Nephron progenitor cell (in vitro differentiated cells): ENCODE measurements at regions not wholly inside any gene's neighbourhood (a gene's known extent, or its start where the extent isn't known, plus 50 kb on each side); places are given as distances from the start of the nearest gene placed in this dataset.

Source experiments
- DNase-seq: peaks from one replicate; pipeline ENCODE4 v3.0.0; 2021
- H3K27ac Mint-ChIP-seq: 2 replicates; pipeline ENCODE4 v1.8.0; 2021; ENCODE audit warnings: mild to moderate bottlenecking, moderate library complexity, mixed read lengths
- H3K27me3 Mint-ChIP-seq: 2 replicates; pipeline ENCODE4 v1.8.0; 2021; ENCODE audit warnings: mild to moderate bottlenecking, low read depth, mixed read lengths; ENCODE audit not compliant: poor library complexity
- H3K36me3 Mint-ChIP-seq: 2 replicates; pipeline ENCODE4 v1.8.0; 2021; ENCODE audit warnings: low read depth, mixed read lengths
- H3K4me1 Mint-ChIP-seq: 2 replicates; pipeline ENCODE4 v1.8.0; 2021; ENCODE audit warnings: mixed read lengths
- H3K4me3 Mint-ChIP-seq: 2 replicates; pipeline ENCODE4 v1.8.0; 2021; ENCODE audit warnings: mild to moderate bottlenecking, moderate library complexity, mixed read lengths
- H3K9me3 Mint-ChIP-seq: 2 replicates; pipeline ENCODE4 v1.8.0; 2021; ENCODE audit warnings: mild to moderate bottlenecking, moderate library complexity, mixed read lengths
- CTCF ChIP-seq: fragments of 200-600 bp; sonication (generic); IDR thresholded peaks from 2 replicates; pipeline ENCODE4 v1.5.0; 2021; ENCODE audit warnings: antibody characterized with exemption

DNA sequence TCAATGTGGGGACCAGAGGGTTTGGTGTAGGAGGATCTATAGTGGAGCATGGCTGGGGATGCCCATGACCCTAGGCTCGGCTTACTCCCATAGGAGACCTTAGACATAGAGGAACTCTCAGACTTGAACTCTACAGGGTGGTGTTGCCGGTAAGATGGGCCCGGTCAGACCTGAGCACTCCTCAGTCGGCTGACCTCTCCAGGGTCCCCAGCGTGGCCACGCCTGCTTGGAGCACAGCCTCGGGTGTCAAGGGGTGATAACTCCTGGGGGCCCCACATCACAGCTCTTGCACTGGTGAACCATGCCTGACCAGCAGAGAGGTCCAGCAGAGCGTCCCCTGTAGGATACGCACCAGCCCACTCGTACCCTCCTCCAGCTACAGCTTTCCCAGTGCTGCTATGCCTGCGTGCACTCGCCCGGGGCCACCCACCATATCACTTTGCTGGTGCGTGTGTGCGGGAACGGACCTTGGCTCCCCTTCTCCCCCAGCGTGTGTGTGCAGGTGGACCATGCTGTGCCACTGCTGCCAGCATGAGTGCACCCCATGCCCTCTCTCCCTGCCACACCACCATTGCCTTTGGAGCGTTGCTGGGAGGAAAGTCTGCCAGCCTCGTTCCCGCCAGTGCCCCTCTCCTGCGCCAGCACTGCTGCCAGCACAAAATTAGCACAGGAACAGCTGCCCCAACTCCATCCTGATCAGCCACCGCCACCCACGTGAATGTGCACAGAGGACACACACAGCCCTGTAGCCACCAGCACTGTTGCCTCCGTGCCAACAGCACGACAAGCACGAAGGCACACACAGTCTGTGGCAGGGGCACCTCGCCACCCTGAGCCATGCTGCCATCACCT lies 806.6 kb downstream of the GLUD2 start:
- no peak for DNase-seq
- Mint-ChIP-seq H3K9me3 (peaks cover 19% of the 10 kb centered on the region), H3K27ac (no peak overlapping the region), H3K36me3 (no peaks in the 10 kb centered on the region), H3K4me3 (no peak overlapping the region), H3K27me3 (no peaks in the 10 kb centered on the region), H3K4me1 (no peaks in the 10 kb centered on the region)
- TF ChIP-seq CTCF, result no peak

DNA sequence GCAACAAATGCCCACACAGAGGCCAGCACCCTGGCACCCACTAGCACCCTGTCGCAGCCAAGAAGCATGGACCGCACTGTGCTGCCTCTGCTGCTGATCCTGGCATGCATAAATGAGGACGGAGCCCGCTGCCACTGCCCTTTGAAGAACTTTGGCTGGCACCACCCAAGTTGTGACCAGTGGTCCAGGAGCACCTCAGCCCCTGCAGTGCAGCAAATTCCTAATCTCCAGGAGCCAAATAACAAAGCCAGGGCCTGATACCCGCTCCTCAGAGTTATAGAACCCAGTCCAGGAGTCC lies 807.2 kb downstream of the GLUD2 start:
- Mint-ChIP-seq H3K27me3 (no peaks in the 10 kb centered on the region), H3K4me1 (no peaks in the 10 kb centered on the region), H3K27ac (no peak overlapping the region)

GRCh38 chrX:121858867-121859647 lies 811.6 kb downstream of the GLUD2 start:
- Mint-ChIP-seq H3K4me1 (no peaks in the 10 kb centered on the region), H3K27ac (no peak overlapping the region), H3K27me3 (no peaks in the 10 kb centered on the region), H3K9me3 (peaks cover 27% of the 10 kb centered on the region), H3K36me3 (no peaks in the 10 kb centered on the region), H3K4me3 (no peak overlapping the region)
- DNase-seq, result no peak
- no peak for TF ChIP-seq CTCF

More for the DNA sequence above, 807.2 kb downstream of the GLUD2 start:
- H3K4me3 Mint-ChIP-seq, result no peak overlapping the region
- no peaks in the 10 kb centered on the region for H3K36me3 Mint-ChIP-seq
- DNase-seq, result no peak
- TF ChIP-seq CTCF, result no peak
- peaks cover 19% of the 10 kb centered on the region for H3K9me3 Mint-ChIP-seq

- H3K27ac Mint-ChIP-seq, result no peak overlapping the region
- H3K9me3 Mint-ChIP-seq, result peaks cover 25% of the 10 kb centered on the region
- no peak overlapping the region for H3K4me3 Mint-ChIP-seq
- H3K27me3 Mint-ChIP-seq, result peaks cover 2% of the 10 kb centered on the region
- DNase-seq, result no peak
- no peaks in the 10 kb centered on the region for H3K4me1 Mint-ChIP-seq
- TF ChIP-seq CTCF, result no peak
- H3K36me3 Mint-ChIP-seq, result no peaks in the 10 kb centered on the region
Measured at GRCh38 chrX:121863976-121864375, 816.6 kb downstream of the GLUD2 start.

- no peak for DNase-seq
- no peaks in the 10 kb centered on the region for H3K36me3 Mint-ChIP-seq
- H3K27ac Mint-ChIP-seq, result no peak overlapping the region
- peaks cover 2% of the 10 kb centered on the region for H3K27me3 Mint-ChIP-seq
- TF ChIP-seq CTCF, result no peak
- no peak overlapping the region for H3K4me3 Mint-ChIP-seq
- peaks cover 31% of the 10 kb centered on the region for H3K9me3 Mint-ChIP-seq
- H3K4me1 Mint-ChIP-seq, result no peaks in the 10 kb centered on the region
Measured at GRCh38 chrX:121864561-121864960, 817.2 kb downstream of the GLUD2 start.
